Endothelial cell of umbilical vein (primary cell): ENCODE measurements at regions not wholly inside any gene's neighbourhood (a gene's known extent, or its start where the extent isn't known, plus 50 kb on each side); places are given as distances from the start of the nearest gene placed in this dataset.

Experiments
- BruUV-seq: library from RNA; stranded (reverse); fragments of 400-500 nt; replicated peaks from 2 replicates; lab custom pipeline; 2021; lab: Mats Ljungman, UMichigan
- CTCF ChIA-PET: fragments of 300-600, 350-600 bp; sonication (Branson Sonifier 250); formaldehyde crosslinking; loops from one replicate; lab custom pipeline; 2021; ENCODE audit warnings: antibody characterized with exemption, inconsistent platforms; lab: Charles Lee
- POLR2A ChIA-PET: fragments of 300-600, 350-600 bp; sonication (Branson Sonifier 250); formaldehyde crosslinking; loops from one replicate; lab custom pipeline; 2021; ENCODE audit warnings: antibody characterized with exemption, inconsistent platforms; lab: Charles Lee
- DNase-seq: peaks from one replicate; pipeline ENCODE4 v3.0.0-alpha.2; 2011; ENCODE audit warnings: low read depth, low spot score
- FAIRE-seq: peaks from 2 replicates; lab custom pipeline; 2011; peaks lifted over from hg19 to GRCh38; lab: Jason Lieb, UNC
- H2AFZ ChIP-seq: 2 replicates; pipeline ENCODE4 v1.6.0; 2012; ENCODE audit warnings: low read depth, low read length, control low read depth, inconsistent platforms
- H3K27ac ChIP-seq: 2 replicates; pipeline ENCODE4 v1.5.1; 2011; ENCODE audit warnings: low read depth, mild to moderate bottlenecking, control low read depth, low read length, moderate library complexity; ENCODE audit not compliant: insufficient read depth
- H3K27me3 ChIP-seq, 2 experiments: 2 replicates each; pipeline versions ENCODE4 v1.6.0 to v1.6.1; 2011; ENCODE audit warnings: low read length in 2 of 2, mixed read lengths in 1 of 2; ENCODE audit not compliant: control insufficient read depth in 2 of 2, insufficient read depth in 2 of 2
- H3K36me3 ChIP-seq, 2 experiments: 2 replicates in 1 of 2; 3 replicates in 1 of 2; pipeline ENCODE4 v1.5.1; 2011; ENCODE audit warnings: low read length in 2 of 2, mild to moderate bottlenecking in 1 of 2, moderate library complexity in 1 of 2; ENCODE audit not compliant: control insufficient read depth in 2 of 2, insufficient read depth in 2 of 2; ENCODE audit errors: extremely low read depth in 1 of 2
- H3K4me1 ChIP-seq: 3 replicates; pipeline ENCODE4 v1.5.1; 2011; ENCODE audit warnings: mild to moderate bottlenecking, low read length; ENCODE audit not compliant: control insufficient read depth, insufficient read depth; ENCODE audit errors: extremely low read depth
- H3K4me2 ChIP-seq: 2 replicates; pipeline ENCODE4 v1.6.1; 2011; ENCODE audit warnings: low read length, control low read depth, mixed read lengths; ENCODE audit not compliant: insufficient read depth
- H3K4me3 ChIP-seq, 3 experiments: fragments of 200-600 bp in 1 of 3; sonication (generic), shearing (Covaris generic) in 1 of 3; replicated peaks in 1 of 3; 2 replicates each; pipeline ENCODE4 v1.5.1; 2011 to 2016; ENCODE audit warnings: control low read depth in 3 of 3, low read length in 3 of 3, mild to moderate bottlenecking in 2 of 3, inconsistent platforms in 1 of 3, low read depth in 1 of 3, moderate library complexity in 1 of 3; ENCODE audit not compliant: insufficient read depth in 1 of 3
- H3K79me2 ChIP-seq: 2 replicates; pipeline ENCODE4 v1.6.0; 2012; ENCODE audit warnings: low read length, inconsistent platforms; ENCODE audit not compliant: control insufficient read depth, insufficient read depth
- H3K9ac ChIP-seq: replicated peaks from 2 replicates; pipeline ENCODE3; 2011; ENCODE audit warnings: low read length, control low read depth; ENCODE audit not compliant: insufficient read depth; ENCODE audit errors: extremely low read depth
- H3K9me1 ChIP-seq: replicated peaks from 3 replicates; pipeline ENCODE4 v1.6.0; 2011; ENCODE audit warnings: mild to moderate bottlenecking, low read length; ENCODE audit not compliant: control insufficient read depth, insufficient read depth; ENCODE audit errors: extremely low read depth
- H3K9me3 ChIP-seq: replicated peaks from 2 replicates; pipeline ENCODE4 v1.5.1; 2012; ENCODE audit warnings: low read length, inconsistent platforms; ENCODE audit not compliant: control insufficient read depth, insufficient read depth
- H4K20me1 ChIP-seq: replicated peaks from 2 replicates; pipeline ENCODE3; 2011; ENCODE audit warnings: mild to moderate bottlenecking, low read length; ENCODE audit not compliant: control insufficient read depth, insufficient read depth; ENCODE audit errors: extremely low read depth
- CTCF ChIP-seq, 2 donors: IDR thresholded peaks; 1 replicate in 1 of 2; 2 replicates in 1 of 2; pipeline ENCODE4 v1.5.1; 2011; ENCODE audit warnings: low read length in 2 of 2, mild to moderate bottlenecking in 2 of 2, moderate library complexity in 2 of 2, control low read depth in 1 of 2, inconsistent platforms in 1 of 2, low read depth in 1 of 2; ENCODE audit not compliant: insufficient read depth in 1 of 2; ENCODE audit errors: extremely low read depth in 1 of 2
- EZH2 ChIP-seq: IDR thresholded peaks from 2 replicates; pipeline ENCODE4 v1.6.1; 2012; ENCODE audit warnings: borderline replicate concordance, low read depth, mild to moderate bottlenecking, moderate library complexity, low read length, inconsistent platforms; ENCODE audit not compliant: severe bottlenecking
- FOS ChIP-seq: IDR thresholded peaks from 2 replicates; pipeline ENCODE4 v1.6.1; 2011; ENCODE audit warnings: mild to moderate bottlenecking, low read length, moderate library complexity, borderline replicate concordance; ENCODE audit not compliant: insufficient read depth
- GATA2 ChIP-seq: IDR thresholded peaks from 2 replicates; pipeline ENCODE4 v1.7.0; 2011; ENCODE audit warnings: low read depth, mild to moderate bottlenecking, moderate library complexity, mixed read lengths, low read length; ENCODE audit not compliant: insufficient read length, insufficient read depth
- JUN ChIP-seq: IDR thresholded peaks from 2 replicates; pipeline ENCODE4 v1.6.1; 2011; ENCODE audit warnings: borderline replicate concordance, low read depth; ENCODE audit not compliant: insufficient read length, insufficient read depth
- MAX ChIP-seq: IDR thresholded peaks from 2 replicates; pipeline ENCODE4 v1.6.1; 2011; ENCODE audit not compliant: insufficient read depth, insufficient read length
- MYC ChIP-seq: IDR thresholded peaks from one replicate; pipeline ENCODE4 v1.6.1; 2011; ENCODE audit warnings: mild to moderate bottlenecking, low read depth, low read length
- POLR2A ChIP-seq: IDR thresholded peaks from 2 replicates; pipeline ENCODE4 v1.6.1; 2012; ENCODE audit warnings: low read depth, mild to moderate bottlenecking, control low read depth, low read length
- POLR2AphosphoS5 ChIP-seq: IDR thresholded peaks from 2 replicates; pipeline ENCODE4 v1.6.1; 2012; ENCODE audit warnings: low read depth, mild to moderate bottlenecking, control low read depth, low read length, moderate library complexity; ENCODE audit not compliant: insufficient read depth
- dilution Hi-C: fragments of 300-500 bp; cut with MboI; formaldehyde crosslinking; loops from one replicate; pipeline ENCODE4 v1.15.0; 2019; ENCODE audit warnings: low sequenced_read_pairs; ENCODE audit not compliant: extremely low pct_ligation_motif_present
- intact Hi-C: fragments of 100-400 bp; cut with micrococcal nuclease; formaldehyde crosslinking; loops from one replicate; pipeline ENCODE4 v1.10.0; 2022

- POLR2A ChIA-PET = no interaction called here
- BruUV-seq = no TSS peak
- no peak for DNase-seq
- H3K79me2 ChIP-seq = no peaks in the 10 kb centered on the region
- no peaks in the 10 kb centered on the region for H4K20me1 ChIP-seq
- TF ChIP-seq FOS (no peak), EZH2 (no peak), JUN (no peak), CTCF (IDR thresholded peaks at IDR 0.05; ENCODE audit: extremely low read depth in 1 of 2, insufficient read depth in 1 of 2, low read depth in 1 of 2, low read length in 2 of 2) (no peak), POLR2AphosphoS5 (no peak), MYC (no peak), POLR2A (no peak), GATA2 (no peak), MAX (no peak)
- H3K9me1 ChIP-seq = no peaks in the 10 kb centered on the region
- no peak for FAIRE-seq
- no peak overlapping the region for H3K4me3 ChIP-seq
- CTCF ChIA-PET = interaction anchor here (1.0 kb wide), 1 partner anchor 10 kb away, joined by 3 read pairs; no protein-coding TSS in a partner anchor
- no peak overlapping the region for H2AFZ ChIP-seq
- intact Hi-C loops = no loop called here
- no peak overlapping the region for H3K4me2 ChIP-seq
- dilution Hi-C loops = no loop called here
- H3K27ac ChIP-seq = no peak overlapping the region
- no peaks in the 10 kb centered on the region for H3K9me3 ChIP-seq
- H3K4me1 ChIP-seq = peaks cover 12% of the 10 kb centered on the region
- H3K9ac ChIP-seq = no peak overlapping the region
- H3K36me3 ChIP-seq = no peaks in the 10 kb centered on the region
- no peaks in the 10 kb centered on the region for H3K27me3 ChIP-seq
Measured at GRCh38 chr6:164690702-164691500, 618.5 kb downstream of the C6orf118 start.
